ENCODE measurements at regions not wholly inside any gene's neighbourhood (a gene's known extent, or its start where the extent isn't known, plus 50 kb on each side); places are given as distances from the start of the nearest gene placed in this dataset.

GRCh38 chr4:81997313-81997712, 376.5 kb downstream of the HNRNPD start:
- DNase-seq: no peak

GRCh38 chr4:81990898-81991297, 382.9 kb downstream of the HNRNPD start:
- DNase-seq: no peak

DNA sequence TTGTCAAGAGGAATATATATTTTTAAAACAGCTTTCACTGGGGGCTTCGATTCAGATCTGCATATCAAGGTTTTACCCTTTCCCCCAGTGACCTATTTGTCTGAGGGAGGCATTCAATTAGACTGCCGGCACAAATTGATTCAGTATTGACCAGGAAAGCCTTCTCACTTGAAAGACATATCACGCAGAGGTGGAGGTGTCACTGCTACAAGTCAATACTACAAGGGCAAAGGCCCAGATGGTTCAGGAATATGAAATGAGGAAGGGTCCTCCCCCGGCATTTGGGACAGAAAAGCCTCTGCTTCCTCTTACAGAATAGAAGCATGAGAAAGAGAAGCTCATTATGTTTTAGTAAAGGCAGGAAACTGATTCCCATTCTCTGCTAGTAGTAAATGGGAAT, 383.6 kb downstream of the HNRNPD start:
- no peak for DNase-seq

GRCh38 chr4:81989202-81989601, 384.6 kb downstream of the HNRNPD start:
- DNase-seq: no peak

GRCh38 chr4:81988178-81988577, 385.6 kb downstream of the HNRNPD start:
- DNase-seq: no peak

DNA sequence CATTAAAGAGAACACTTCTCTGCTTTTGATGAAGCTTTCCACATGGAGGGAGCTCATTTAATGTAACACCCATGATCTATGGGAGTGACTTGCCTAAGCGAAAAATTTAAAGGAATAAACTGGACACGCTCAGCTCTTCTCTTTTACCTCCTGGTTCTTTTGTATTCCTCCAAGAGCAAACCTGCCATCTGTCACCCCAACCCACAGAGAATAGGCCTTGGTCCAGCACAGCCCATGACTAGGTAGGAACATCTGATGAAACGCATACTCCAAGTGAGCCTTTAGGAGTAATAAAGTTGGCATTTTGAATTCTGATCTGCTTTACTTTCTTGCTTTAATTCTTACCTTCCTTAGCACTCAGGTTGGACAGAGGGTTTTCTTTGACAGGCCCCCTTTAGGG, 389.0 kb downstream of the HNRNPD start:
- no peak for DNase-seq

DNA sequence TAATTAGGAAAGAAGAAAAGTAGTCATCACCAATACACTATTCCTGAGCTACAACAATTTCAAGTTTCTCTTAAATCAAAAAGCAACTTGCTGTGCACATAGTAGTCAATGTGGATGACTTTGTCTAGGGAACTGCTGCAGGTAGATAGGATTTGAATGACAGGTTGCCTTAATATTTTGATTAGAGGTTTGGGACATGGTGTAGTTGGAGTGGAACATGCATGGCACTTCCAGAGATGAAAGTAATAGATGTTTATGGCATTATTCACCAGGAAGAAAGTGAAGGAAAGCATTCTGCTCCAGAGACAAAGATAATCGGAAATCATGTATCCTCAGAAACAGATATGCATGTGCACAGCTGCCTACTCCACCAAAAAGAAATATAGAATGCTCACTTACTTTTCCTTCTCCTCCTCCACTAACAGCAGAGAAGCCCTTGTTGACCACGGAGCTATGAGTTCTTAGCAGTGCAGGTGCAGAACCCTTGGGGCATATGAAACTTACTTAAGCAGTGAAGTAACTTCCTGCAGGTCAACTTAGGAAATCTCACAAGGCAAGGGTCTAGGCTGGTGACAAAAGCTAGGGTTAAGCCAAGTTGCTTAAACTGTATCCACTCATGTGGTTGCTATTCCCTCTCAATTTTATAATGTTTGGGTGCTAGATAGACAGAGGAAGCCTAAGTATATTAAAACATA, 390.8 kb downstream of the HNRNPD start:
- no peak for DNase-seq

- no peak for DNase-seq
Observed at GRCh38 chr4:81981218-81981617, 392.6 kb downstream of the HNRNPD start.

DNA sequence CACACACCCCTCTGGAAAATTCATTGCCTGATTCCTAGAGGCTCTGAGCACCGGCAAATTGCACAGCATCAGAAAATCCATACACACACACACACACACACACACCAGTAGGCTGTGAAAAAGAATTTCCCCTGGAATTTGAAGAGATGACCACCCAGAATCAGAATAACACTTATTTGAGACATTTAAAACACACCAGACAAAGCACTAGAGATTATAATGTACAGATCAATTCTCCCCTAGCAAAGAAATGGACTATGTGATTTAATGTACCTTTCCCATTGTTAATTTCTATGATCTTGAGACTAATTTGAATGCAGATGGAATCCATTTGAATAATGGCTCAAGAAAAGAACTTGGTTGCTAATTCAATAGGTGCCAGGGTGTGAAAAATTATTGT, 399.3 kb downstream of the HNRNPD start:
- no peak for DNase-seq

- DNase-seq: no peak
Observed at GRCh38 chr4:81971637-81972381, 402.0 kb downstream of the HNRNPD start.

- no peak for DNase-seq
Observed at GRCh38 chr4:81971061-81971460, 402.7 kb downstream of the HNRNPD start.

- DNase-seq: no peak
Observed at GRCh38 chr4:81970454-81970853, 403.3 kb downstream of the HNRNPD start.

DNA sequence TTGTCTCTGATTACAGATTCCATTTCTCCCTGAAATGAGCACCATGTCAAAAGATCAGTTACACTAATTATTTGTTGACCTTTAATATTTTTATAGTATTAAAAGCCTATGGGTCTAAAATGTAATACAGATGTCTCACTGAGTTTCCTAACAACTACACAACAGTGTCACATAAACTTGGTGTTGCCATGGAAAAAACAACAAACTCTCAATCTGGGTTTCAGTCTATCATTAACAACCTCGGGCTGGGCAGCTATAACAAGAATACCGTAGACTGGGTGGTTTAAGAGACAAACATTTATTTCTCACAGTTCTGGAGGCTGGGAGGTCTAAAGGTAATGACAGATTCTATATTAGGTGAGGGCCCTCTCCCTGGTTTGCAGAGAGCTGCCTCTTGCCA, 407.1 kb downstream of the HNRNPD start:
- DNase-seq: no peak

- no peak for DNase-seq
Observed at GRCh38 chr4:81965911-81966310, 407.9 kb downstream of the HNRNPD start.

DNA sequence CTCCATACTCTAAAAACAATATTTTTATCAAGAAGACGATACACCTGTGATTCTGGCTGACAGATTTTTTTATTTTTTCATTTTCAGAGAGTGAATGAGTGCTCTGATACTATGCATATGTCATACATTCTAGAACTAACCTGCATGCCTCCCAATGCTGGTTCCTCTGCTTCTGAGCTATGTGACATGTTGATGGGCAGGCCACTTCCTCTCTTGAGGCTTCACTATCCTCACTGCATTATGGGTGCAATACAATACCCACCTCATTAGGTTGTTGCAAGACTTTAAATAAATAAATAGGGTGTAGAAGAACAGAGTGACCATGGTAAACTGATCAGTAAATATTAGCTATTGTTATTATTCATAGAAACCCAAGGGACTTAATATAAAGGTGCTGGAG, 408.3 kb downstream of the HNRNPD start:
- no peak for DNase-seq

- no peak for DNase-seq
Observed at GRCh38 chr4:81963763-81964020, 410.1 kb downstream of the HNRNPD start.

- no peak for DNase-seq
Observed at GRCh38 chr4:81963015-81963762, 410.6 kb downstream of the HNRNPD start.

- no peak for DNase-seq
Observed at GRCh38 chr4:81960961-81961360, 412.8 kb downstream of the HNRNPD start.

DNA sequence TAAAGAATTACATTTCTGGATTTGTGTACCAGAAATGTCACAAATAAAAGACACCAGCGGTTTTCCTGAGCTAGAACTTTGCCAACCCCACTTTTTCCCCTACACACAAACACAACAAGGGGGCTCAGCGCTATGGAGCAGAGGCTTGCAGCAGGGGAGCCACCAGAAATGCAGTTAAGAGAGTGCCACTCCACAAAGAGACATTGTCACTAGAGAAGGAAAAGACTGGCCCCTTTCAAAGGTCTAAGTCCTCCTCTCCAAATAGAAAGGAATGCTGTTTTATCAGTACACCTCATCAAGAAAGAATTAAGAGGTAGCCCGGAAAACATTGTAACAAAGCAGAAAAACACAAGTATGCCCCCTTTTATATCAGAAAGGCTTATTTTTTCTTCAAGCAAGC, 419.5 kb downstream of the HNRNPD start:
- no peak for DNase-seq

DNA sequence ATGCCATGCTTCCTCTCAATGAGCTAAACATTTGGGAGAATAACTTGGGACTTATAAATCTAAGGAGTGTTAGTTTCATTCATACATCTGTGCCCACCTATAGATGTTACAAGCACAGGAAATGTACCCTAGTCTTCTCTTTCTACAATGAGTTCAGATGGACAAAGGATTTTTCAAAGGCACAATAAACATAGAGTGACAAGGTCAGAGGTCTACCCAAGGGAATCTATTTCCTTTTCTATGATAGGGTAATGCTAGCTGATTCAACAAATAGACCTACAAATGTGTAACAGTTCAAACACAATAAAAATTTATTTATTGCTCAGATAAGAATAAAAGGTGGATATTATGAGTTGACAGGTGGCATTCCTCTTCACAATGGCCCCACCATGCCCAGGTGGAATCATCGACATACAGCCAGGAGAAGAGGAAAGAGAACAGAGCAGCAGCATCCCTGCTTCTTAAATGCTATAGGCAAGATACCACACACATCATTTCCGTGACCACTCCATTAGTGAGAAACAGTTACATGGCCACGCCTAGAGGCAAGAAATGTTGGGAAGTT, 421.8 kb downstream of the HNRNPD start:
- no peak for DNase-seq

GRCh38 chr4:81946996-81947395, 426.8 kb downstream of the HNRNPD start:
- DNase-seq: no peak

- no peak for DNase-seq
Observed at GRCh38 chr4:81930506-81931238, 443.1 kb downstream of the HNRNPD start.

- no peak for DNase-seq
Observed at GRCh38 chr4:81923140-81923539, 450.7 kb downstream of the HNRNPD start.

Measured in fibroblast of skin of back (primary cell).